HEK293 (cell line): ENCODE measurements at regions not wholly inside any gene's neighbourhood (a gene's known extent, or its start where the extent isn't known, plus 50 kb on each side); places are given as distances from the start of the nearest gene placed in this dataset.

Experiments
- CTCF ChIA-PET: fragments of 350-600 bp; formaldehyde crosslinking; extraction: SDS; loops from one replicate; lab custom pipeline; 2021; ENCODE audit warnings: antibody characterized with exemption; lab: Yijun Ruan, JAX
- POLR2A ChIA-PET: fragments of 300-600 bp; formaldehyde crosslinking; extraction: SDS; loops from one replicate; lab custom pipeline; 2020; ENCODE audit warnings: antibody characterized with exemption, inconsistent platforms; lab: Yijun Ruan, JAX
- H3K27ac ChIP-seq: fragments of 200-500 bp; sonication (Bioruptor generic); 2 replicates; pipeline ENCODE4 v1.5.1; 2014; ENCODE audit warnings: low read depth, low read length, control low read depth, inconsistent platforms; ENCODE audit errors: extremely low read depth
- H3K36me3 ChIP-seq, 2 experiments: fragments of 200-500 bp in 1 of 2; sonication (Bioruptor generic) in 1 of 2; 1 replicate in 1 of 2; 2 replicates in 1 of 2; pipeline ENCODE4 v1.5.1; 2014 to 2017; ENCODE audit warnings: inconsistent platforms in 2 of 2, low read length in 2 of 2; ENCODE audit not compliant: control insufficient read depth in 2 of 2, insufficient read depth in 1 of 2
- H3K4me1 ChIP-seq: fragments of 200-500 bp; sonication (Bioruptor generic); 2 replicates; pipeline ENCODE4 v1.5.1; 2014; ENCODE audit warnings: mild to moderate bottlenecking, low read length, inconsistent platforms; ENCODE audit not compliant: control insufficient read depth, insufficient read depth
- H3K4me3 ChIP-seq: 2 replicates; pipeline ENCODE4 v1.5.1; 2011; ENCODE audit warnings: low read depth, mild to moderate bottlenecking, control low read depth, low read length, moderate library complexity
- H3K9me3 ChIP-seq: fragments of 200-500 bp; sonication (Bioruptor generic); 2 replicates; pipeline ENCODE4 v1.5.1; 2014; ENCODE audit warnings: low read depth, low read length, inconsistent platforms; ENCODE audit not compliant: control insufficient read depth, insufficient read depth
- ATF2 ChIP-seq: fragments of 450-650 bp; formaldehyde crosslinking; IDR thresholded peaks from 2 replicates; pipeline ENCODE4 v1.5.1; 2016; ENCODE audit warnings: missing biosample characterization, missing genetic modification characterization, low read depth
- BCL6B ChIP-seq: fragments of 450-650 bp; formaldehyde crosslinking; IDR thresholded peaks from 2 replicates; pipeline ENCODE4 v1.5.1; 2017; ENCODE audit warnings: missing biosample characterization, missing genetic modification characterization
- PBX3 ChIP-seq: sonication (generic); formaldehyde crosslinking; IDR thresholded peaks from 2 replicates; pipeline ENCODE4 v1.8.1; 2022; ENCODE audit warnings: mild to moderate bottlenecking, moderate library complexity, missing genetic modification reagents
- TRIM28 ChIP-seq: IDR thresholded peaks from 2 replicates; pipeline ENCODE4 v1.6.1; 2011; ENCODE audit warnings: low read length, control low read depth, borderline replicate concordance
- ZBTB7A ChIP-seq: fragments of 450-650 bp; formaldehyde crosslinking; IDR thresholded peaks from 2 replicates; pipeline ENCODE4 v1.5.1; 2016; ENCODE audit warnings: low read depth, missing biosample characterization, missing genetic modification characterization
- ZFP3 ChIP-seq: fragments of 450-650 bp; formaldehyde crosslinking; IDR thresholded peaks from 2 replicates; pipeline ENCODE4 v1.5.1; 2016; ENCODE audit warnings: low read depth, missing biosample characterization, missing genetic modification characterization
- ZNF501 ChIP-seq: fragments of 450-650 bp; formaldehyde crosslinking; IDR thresholded peaks from 2 replicates; pipeline ENCODE4 v1.5.1; 2016; ENCODE audit warnings: missing biosample characterization, missing genetic modification characterization
- ZNF514 ChIP-seq: fragments of 450-650 bp; formaldehyde crosslinking; IDR thresholded peaks from 2 replicates; pipeline ENCODE4 v1.5.1; 2016; ENCODE audit warnings: missing biosample characterization, missing genetic modification characterization
- ZNF548 ChIP-seq: fragments of 450-650 bp; formaldehyde crosslinking; IDR thresholded peaks from 2 replicates; pipeline ENCODE4 v1.5.1; 2016; ENCODE audit warnings: missing biosample characterization, missing genetic modification characterization
- ZNF585B ChIP-seq: fragments of 450-650 bp; formaldehyde crosslinking; IDR thresholded peaks from 2 replicates; pipeline ENCODE4 v1.5.1; 2016; ENCODE audit warnings: missing biosample characterization, missing genetic modification characterization
- ZNF610 ChIP-seq: fragments of 450-650 bp; formaldehyde crosslinking; IDR thresholded peaks from 2 replicates; pipeline ENCODE4 v1.5.1; 2016; ENCODE audit warnings: missing biosample characterization, missing genetic modification characterization, borderline replicate concordance
- ZNF664 ChIP-seq: fragments of 450-650 bp; formaldehyde crosslinking; IDR thresholded peaks from 2 replicates; pipeline ENCODE4 v1.5.1; 2016; ENCODE audit warnings: missing biosample characterization, missing genetic modification characterization
- ZNF704 ChIP-seq: fragments of 450-650 bp; formaldehyde crosslinking; IDR thresholded peaks from 2 replicates; pipeline ENCODE4 v1.5.1; 2016; ENCODE audit warnings: missing biosample characterization, missing genetic modification characterization
- ZNF837 ChIP-seq: fragments of 450-650 bp; formaldehyde crosslinking; IDR thresholded peaks from 2 replicates; pipeline ENCODE4 v1.5.1; 2016; ENCODE audit warnings: missing biosample characterization, missing genetic modification characterization
- TF ChIP-seq, protein P1 (sequence below): fragments of 450-650 bp; formaldehyde crosslinking; IDR thresholded peaks from 2 replicates; pipeline ENCODE4 v1.5.1; 2016; ENCODE audit warnings: missing biosample characterization, missing genetic modification characterization
- TF ChIP-seq, protein P2 (sequence below): fragments of 450-650 bp; IDR thresholded peaks from 2 replicates; pipeline ENCODE4 v1.5.1; 2018; ENCODE audit warnings: missing biosample characterization, mild to moderate bottlenecking, missing genetic modification characterization
- TF ChIP-seq, protein P3 (sequence below): fragments of 450-650 bp; formaldehyde crosslinking; IDR thresholded peaks from 2 replicates; pipeline ENCODE4 v1.5.1; 2016; ENCODE audit warnings: missing biosample characterization, missing genetic modification characterization

GRCh38 chr16:60392380-60392779, 1643.9 kb downstream of the CDH8 start (continued):
- TF ChIP-seq, protein P1, sequence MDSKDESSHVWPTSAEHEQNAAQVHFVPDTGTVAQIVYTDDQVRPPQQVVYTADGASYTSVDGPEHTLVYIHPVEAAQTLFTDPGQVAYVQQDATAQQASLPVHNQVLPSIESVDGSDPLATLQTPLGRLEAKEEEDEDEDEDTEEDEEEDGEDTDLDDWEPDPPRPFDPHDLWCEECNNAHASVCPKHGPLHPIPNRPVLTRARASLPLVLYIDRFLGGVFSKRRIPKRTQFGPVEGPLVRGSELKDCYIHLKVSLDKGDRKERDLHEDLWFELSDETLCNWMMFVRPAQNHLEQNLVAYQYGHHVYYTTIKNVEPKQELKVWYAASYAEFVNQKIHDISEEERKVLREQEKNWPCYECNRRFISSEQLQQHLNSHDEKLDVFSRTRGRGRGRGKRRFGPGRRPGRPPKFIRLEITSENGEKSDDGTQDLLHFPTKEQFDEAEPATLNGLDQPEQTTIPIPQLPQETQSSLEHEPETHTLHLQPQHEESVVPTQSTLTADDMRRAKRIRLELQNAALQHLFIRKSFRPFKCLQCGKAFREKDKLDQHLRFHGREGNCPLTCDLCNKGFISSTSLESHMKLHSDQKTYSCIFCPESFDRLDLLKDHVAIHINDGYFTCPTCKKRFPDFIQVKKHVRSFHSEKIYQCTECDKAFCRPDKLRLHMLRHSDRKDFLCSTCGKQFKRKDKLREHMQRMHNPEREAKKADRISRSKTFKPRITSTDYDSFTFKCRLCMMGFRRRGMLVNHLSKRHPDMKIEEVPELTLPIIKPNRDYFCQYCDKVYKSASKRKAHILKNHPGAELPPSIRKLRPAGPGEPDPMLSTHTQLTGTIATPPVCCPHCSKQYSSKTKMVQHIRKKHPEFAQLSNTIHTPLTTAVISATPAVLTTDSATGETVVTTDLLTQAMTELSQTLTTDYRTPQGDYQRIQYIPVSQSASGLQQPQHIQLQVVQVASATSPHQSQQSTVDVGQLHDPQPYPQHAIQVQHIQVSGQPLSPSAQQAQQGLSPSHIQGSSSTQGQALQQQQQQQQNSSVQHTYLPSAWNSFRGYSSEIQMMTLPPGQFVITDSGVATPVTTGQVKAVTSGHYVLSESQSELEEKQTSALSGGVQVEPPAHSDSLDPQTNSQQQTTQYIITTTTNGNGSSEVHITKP (tag by site-specific recombination): no peak
- TF ChIP-seq ZNF514 (tag by site-specific recombination) (no peak), ZBTB7A (tag by site-specific recombination) (no peak), PBX3 (no peak), ZNF837 (no peak), TRIM28 (no peak), ZNF664 (tag by site-specific recombination) (no peak)
- TF ChIP-seq, protein P2, sequence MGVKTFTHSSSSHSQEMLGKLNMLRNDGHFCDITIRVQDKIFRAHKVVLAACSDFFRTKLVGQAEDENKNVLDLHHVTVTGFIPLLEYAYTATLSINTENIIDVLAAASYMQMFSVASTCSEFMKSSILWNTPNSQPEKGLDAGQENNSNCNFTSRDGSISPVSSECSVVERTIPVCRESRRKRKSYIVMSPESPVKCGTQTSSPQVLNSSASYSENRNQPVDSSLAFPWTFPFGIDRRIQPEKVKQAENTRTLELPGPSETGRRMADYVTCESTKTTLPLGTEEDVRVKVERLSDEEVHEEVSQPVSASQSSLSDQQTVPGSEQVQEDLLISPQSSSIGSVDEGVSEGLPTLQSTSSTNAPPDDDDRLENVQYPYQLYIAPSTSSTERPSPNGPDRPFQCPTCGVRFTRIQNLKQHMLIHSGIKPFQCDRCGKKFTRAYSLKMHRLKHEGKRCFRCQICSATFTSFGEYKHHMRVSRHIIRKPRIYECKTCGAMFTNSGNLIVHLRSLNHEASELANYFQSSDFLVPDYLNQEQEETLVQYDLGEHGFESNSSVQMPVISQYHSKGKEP (tag by site-specific recombination): no peak

DNA sequence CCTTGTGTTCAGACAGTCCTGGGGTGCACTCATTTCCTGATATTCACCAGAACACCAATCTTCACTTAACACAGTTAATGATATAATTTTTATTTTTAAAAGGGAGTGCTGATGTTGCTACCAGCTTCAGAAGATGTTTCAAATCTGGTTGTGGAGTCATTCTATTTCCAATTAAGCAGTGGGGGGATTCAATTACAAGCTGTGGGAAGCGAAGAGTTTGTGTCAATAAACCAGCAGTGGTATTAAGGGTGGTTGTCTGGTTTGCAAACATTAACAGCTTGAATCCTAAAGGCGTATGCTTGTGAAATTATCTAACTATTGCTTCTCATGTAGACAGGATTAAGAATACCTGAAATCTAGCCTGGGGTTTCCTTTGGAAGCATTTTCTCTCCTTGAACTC, 1637.5 kb upstream of the GOT2 start:
- ChIA-PET CTCF (no interaction called here), POLR2A (no interaction called here)
- Histone ChIP-seq H3K27ac (no peak overlapping the region), H3K4me3 (no peak overlapping the region)
- TF ChIP-seq, protein P3, sequence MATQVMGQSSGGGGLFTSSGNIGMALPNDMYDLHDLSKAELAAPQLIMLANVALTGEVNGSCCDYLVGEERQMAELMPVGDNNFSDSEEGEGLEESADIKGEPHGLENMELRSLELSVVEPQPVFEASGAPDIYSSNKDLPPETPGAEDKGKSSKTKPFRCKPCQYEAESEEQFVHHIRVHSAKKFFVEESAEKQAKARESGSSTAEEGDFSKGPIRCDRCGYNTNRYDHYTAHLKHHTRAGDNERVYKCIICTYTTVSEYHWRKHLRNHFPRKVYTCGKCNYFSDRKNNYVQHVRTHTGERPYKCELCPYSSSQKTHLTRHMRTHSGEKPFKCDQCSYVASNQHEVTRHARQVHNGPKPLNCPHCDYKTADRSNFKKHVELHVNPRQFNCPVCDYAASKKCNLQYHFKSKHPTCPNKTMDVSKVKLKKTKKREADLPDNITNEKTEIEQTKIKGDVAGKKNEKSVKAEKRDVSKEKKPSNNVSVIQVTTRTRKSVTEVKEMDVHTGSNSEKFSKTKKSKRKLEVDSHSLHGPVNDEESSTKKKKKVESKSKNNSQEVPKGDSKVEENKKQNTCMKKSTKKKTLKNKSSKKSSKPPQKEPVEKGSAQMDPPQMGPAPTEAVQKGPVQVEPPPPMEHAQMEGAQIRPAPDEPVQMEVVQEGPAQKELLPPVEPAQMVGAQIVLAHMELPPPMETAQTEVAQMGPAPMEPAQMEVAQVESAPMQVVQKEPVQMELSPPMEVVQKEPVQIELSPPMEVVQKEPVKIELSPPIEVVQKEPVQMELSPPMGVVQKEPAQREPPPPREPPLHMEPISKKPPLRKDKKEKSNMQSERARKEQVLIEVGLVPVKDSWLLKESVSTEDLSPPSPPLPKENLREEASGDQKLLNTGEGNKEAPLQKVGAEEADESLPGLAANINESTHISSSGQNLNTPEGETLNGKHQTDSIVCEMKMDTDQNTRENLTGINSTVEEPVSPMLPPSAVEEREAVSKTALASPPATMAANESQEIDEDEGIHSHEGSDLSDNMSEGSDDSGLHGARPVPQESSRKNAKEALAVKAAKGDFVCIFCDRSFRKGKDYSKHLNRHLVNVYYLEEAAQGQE (tag by site-specific recombination): no peak
- TF ChIP-seq ZFP3 (tag by site-specific recombination) (no peak), ZNF501 (tag by site-specific recombination) (no peak), ATF2 (tag by site-specific recombination) (no peak), BCL6B (tag by site-specific recombination) (no peak), ZNF548 (no peak), ZNF585B (no peak), ZNF704 (tag by site-specific recombination) (no peak), ZNF610 (no peak)
- TF ChIP-seq, all 188 proteins: peak for 0
- Histone ChIP-seq H3K9me3 (no peaks in the 10 kb centered on the region), H3K36me3 (no peaks in the 10 kb centered on the region), H3K4me1 (no peaks in the 10 kb centered on the region)
